ENCODE measurements at regions not wholly inside any gene's neighbourhood (a gene's known extent, or its start where the extent isn't known, plus 50 kb on each side); places are given as distances from the start of the nearest gene placed in this dataset.

DNA sequence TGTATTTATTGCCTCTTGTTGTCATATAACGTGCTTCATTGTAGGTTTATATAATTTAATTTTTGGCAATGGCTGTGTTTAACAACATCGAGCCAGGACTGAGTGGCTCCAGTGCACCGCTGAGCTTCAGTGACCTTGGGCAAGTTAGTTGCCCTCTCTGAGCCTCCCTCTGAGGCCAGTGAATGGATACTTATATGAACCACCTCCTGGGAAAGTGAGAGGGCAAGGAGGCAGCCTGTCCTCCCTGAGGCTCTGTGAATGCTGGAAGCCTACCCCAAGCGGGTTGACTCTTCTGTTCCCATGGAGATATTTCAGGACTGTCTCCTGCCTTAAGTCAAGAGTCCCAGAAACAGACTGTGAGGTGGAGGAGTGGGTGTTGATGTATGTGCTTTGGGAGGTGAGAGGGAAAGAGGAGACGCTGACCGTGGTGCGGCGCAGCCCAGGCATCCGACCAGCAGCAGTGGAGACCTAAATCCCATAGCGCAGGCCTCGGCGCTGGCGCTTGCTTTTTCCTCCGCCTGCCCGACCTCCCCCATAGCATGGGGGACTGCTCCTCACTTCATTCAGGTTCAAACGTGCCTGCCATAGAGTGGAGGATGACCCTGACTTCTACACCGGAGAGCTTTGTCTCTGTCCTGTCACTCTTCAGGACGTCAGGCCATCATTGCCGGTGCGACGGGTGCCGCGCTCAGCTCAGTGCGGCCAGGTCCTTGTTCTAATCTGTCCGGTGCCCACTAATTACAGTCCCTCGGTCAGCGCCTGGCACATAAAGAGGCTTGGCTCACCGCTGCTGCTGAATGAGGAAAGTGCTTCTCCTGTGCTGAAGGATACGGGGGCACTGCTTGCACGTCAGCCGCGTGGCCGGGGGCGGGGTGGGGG is 167.3 kb upstream of the HS6ST1 start:
- TF ChIP-seq POLR2A (IDR thresholded peaks at IDR 0.05): no peak
- TF ChIP-seq, protein P1, sequence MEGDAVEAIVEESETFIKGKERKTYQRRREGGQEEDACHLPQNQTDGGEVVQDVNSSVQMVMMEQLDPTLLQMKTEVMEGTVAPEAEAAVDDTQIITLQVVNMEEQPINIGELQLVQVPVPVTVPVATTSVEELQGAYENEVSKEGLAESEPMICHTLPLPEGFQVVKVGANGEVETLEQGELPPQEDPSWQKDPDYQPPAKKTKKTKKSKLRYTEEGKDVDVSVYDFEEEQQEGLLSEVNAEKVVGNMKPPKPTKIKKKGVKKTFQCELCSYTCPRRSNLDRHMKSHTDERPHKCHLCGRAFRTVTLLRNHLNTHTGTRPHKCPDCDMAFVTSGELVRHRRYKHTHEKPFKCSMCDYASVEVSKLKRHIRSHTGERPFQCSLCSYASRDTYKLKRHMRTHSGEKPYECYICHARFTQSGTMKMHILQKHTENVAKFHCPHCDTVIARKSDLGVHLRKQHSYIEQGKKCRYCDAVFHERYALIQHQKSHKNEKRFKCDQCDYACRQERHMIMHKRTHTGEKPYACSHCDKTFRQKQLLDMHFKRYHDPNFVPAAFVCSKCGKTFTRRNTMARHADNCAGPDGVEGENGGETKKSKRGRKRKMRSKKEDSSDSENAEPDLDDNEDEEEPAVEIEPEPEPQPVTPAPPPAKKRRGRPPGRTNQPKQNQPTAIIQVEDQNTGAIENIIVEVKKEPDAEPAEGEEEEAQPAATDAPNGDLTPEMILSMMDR (IDR thresholded peaks at IDR 0.05): no peak

Measured in right lobe of liver (tissue), 4 donors.